H9 (cell line): ENCODE measurements at regions not wholly inside any gene's neighbourhood (a gene's known extent, or its start where the extent isn't known, plus 50 kb on each side); places are given as distances from the start of the nearest gene placed in this dataset.

ENCODE experiments used
- DNase-seq: peaks from one replicate; pipeline ENCODE4 v3.0.0-alpha.2; 2017
- H2AFZ ChIP-seq: one replicate; pipeline ENCODE4 v1.6.1; 2013; ENCODE audit warnings: mild to moderate bottlenecking, low read length, control low read depth, moderate library complexity
- H2AK5ac ChIP-seq: 2 replicates; pipeline ENCODE4 v1.6.1; 2013; ENCODE audit warnings: low read length, control low read depth, mixed read lengths; ENCODE audit not compliant: insufficient read length
- H2BK120ac ChIP-seq: one replicate; pipeline ENCODE4 v1.6.1; 2013; ENCODE audit warnings: low read depth, mild to moderate bottlenecking, low read length, control low read depth, inconsistent platforms; ENCODE audit not compliant: poor library complexity, severe bottlenecking
- H2BK12ac ChIP-seq: 2 replicates; pipeline ENCODE4 v1.6.1; 2013; ENCODE audit warnings: low read length, control low read depth, mixed read lengths, low read depth; ENCODE audit not compliant: insufficient read length
- H2BK15ac ChIP-seq: 2 replicates; pipeline ENCODE4 v1.6.1; 2013; ENCODE audit warnings: low read depth, low read length, control low read depth
- H2BK20ac ChIP-seq: one replicate; pipeline ENCODE4 v1.6.1; 2013; ENCODE audit warnings: low read depth, mild to moderate bottlenecking, low read length, control low read depth, inconsistent platforms; ENCODE audit not compliant: poor library complexity, severe bottlenecking
- H2BK5ac ChIP-seq: 2 replicates; pipeline ENCODE4 v1.6.1; 2013; ENCODE audit warnings: low read length, control low read depth, mixed read lengths; ENCODE audit not compliant: insufficient read length
- H3K14ac ChIP-seq: 2 replicates; pipeline ENCODE4 v1.6.1; 2013; ENCODE audit warnings: low read length, control low read depth; ENCODE audit not compliant: insufficient read depth
- H3K18ac ChIP-seq: 2 replicates; pipeline ENCODE4 v1.6.1; 2013; ENCODE audit warnings: low read depth, mild to moderate bottlenecking, mixed read lengths, low read length, control low read depth; ENCODE audit not compliant: insufficient read length
- H3K23ac ChIP-seq: 2 replicates; pipeline ENCODE4 v1.6.1; 2013; ENCODE audit warnings: low read length, control low read depth, mixed read lengths, low read depth; ENCODE audit not compliant: insufficient read length
- H3K23me2 ChIP-seq: 2 replicates; pipeline ENCODE4 v1.6.1; 2013; ENCODE audit warnings: low read depth, mild to moderate bottlenecking, mixed read lengths, low read length, control low read depth; ENCODE audit not compliant: insufficient read length, poor library complexity, severe bottlenecking
- H3K27ac ChIP-seq: 2 replicates; pipeline ENCODE4 v1.5.1; 2013; ENCODE audit warnings: low read length, control low read depth, mixed read lengths, low read depth; ENCODE audit not compliant: insufficient read length
- H3K27me3 ChIP-seq: 2 replicates; pipeline ENCODE4 v1.6.1; 2013; ENCODE audit warnings: low read length, control low read depth, inconsistent platforms; ENCODE audit not compliant: insufficient read depth
- H3K4ac ChIP-seq: 2 replicates; pipeline ENCODE4 v1.6.1; 2013; ENCODE audit warnings: low read depth, mild to moderate bottlenecking, control low read depth, inconsistent platforms, low read length, moderate library complexity
- H3K4me1 ChIP-seq: 2 replicates; pipeline ENCODE4 v1.6.1; 2013; ENCODE audit warnings: low read length, control low read depth, inconsistent platforms; ENCODE audit not compliant: insufficient read depth
- H3K4me2 ChIP-seq: 2 replicates; pipeline ENCODE4 v1.6.1; 2013; ENCODE audit warnings: low read length, control low read depth, mixed read lengths; ENCODE audit not compliant: insufficient read length, insufficient read depth
- H3K56ac ChIP-seq: 2 replicates; pipeline ENCODE4 v1.6.1; 2013; ENCODE audit warnings: low read depth, mild to moderate bottlenecking, mixed read lengths, low read length, control low read depth; ENCODE audit not compliant: insufficient read length
- H3K79me1 ChIP-seq: 2 replicates; pipeline ENCODE4 v1.6.1; 2013; ENCODE audit warnings: low read depth, mild to moderate bottlenecking, moderate library complexity, low read length, control low read depth, inconsistent platforms; ENCODE audit not compliant: insufficient read depth, poor library complexity, severe bottlenecking
- H3K79me2 ChIP-seq: 2 replicates; pipeline ENCODE4 v1.6.1; 2013; ENCODE audit warnings: low read length, control low read depth, inconsistent platforms; ENCODE audit not compliant: insufficient read depth
- H3K9ac ChIP-seq: 2 replicates; pipeline ENCODE4 v1.6.1; 2013; ENCODE audit warnings: low read length, control low read depth, mixed read lengths; ENCODE audit not compliant: insufficient read length; ENCODE audit errors: extremely low read depth
- H3K9me3 ChIP-seq: one replicate; pipeline ENCODE4 v1.6.1; 2013; ENCODE audit warnings: low read depth, low read length, inconsistent platforms; ENCODE audit not compliant: control insufficient read depth
- H3T11ph ChIP-seq: one replicate; pipeline ENCODE4 v1.6.1; 2013; ENCODE audit warnings: mild to moderate bottlenecking, low read length, control low read depth, inconsistent platforms
- H4K20me1 ChIP-seq: one replicate; pipeline ENCODE4 v1.6.1; 2013; ENCODE audit not compliant: control insufficient read depth, insufficient read length, insufficient read depth
- H4K5ac ChIP-seq: 2 replicates; pipeline ENCODE4 v1.6.1; 2013; ENCODE audit warnings: low read depth, mild to moderate bottlenecking, mixed read lengths, low read length, control low read depth; ENCODE audit not compliant: insufficient read length
- H4K8ac ChIP-seq: replicated peaks from 2 replicates; pipeline ENCODE4 v1.6.1; 2013; ENCODE audit warnings: low read length, control low read depth, mixed read lengths, low read depth; ENCODE audit not compliant: insufficient read length
- H4K91ac ChIP-seq: 2 replicates; pipeline ENCODE4 v1.6.1; 2013; ENCODE audit warnings: low read depth, mild to moderate bottlenecking, moderate library complexity, mixed read lengths, low read length, control low read depth; ENCODE audit not compliant: insufficient read length
- H3K27ac Mint-ChIP-seq, 3 experiments: 2 replicates in 2 of 3; 3 replicates in 1 of 3; pipeline ENCODE4 v1.8.0; 2020 to 2021; ENCODE audit warnings: mixed read lengths in 3 of 3, mild to moderate bottlenecking in 1 of 3, moderate library complexity in 1 of 3
- H3K27me3 Mint-ChIP-seq: 2 replicates; pipeline ENCODE4 v1.8.0; 2021; ENCODE audit warnings: low read depth, mild to moderate bottlenecking, moderate library complexity, mixed read lengths
- H3K36me3 Mint-ChIP-seq, 3 experiments: 2 replicates in 2 of 3; 3 replicates in 1 of 3; pipeline ENCODE4 v1.8.0; 2020 to 2021; ENCODE audit warnings: low read depth in 3 of 3, mixed read lengths in 3 of 3; ENCODE audit not compliant: insufficient read depth in 1 of 3
- H3K4me1 Mint-ChIP-seq, 2 experiments: 2 replicates each; pipeline ENCODE4 v1.8.0; 2020; ENCODE audit warnings: mixed read lengths in 2 of 2
- H3K4me3 Mint-ChIP-seq, 2 experiments: 2 replicates in 1 of 2; 3 replicates in 1 of 2; pipeline ENCODE4 v1.8.0; 2020 to 2021; ENCODE audit warnings: mild to moderate bottlenecking in 2 of 2, mixed read lengths in 2 of 2, moderate library complexity in 1 of 2
- H3K9me3 Mint-ChIP-seq, 2 experiments: 2 replicates in 1 of 2; 3 replicates in 1 of 2; pipeline ENCODE4 v1.8.0; 2020; ENCODE audit warnings: mild to moderate bottlenecking in 2 of 2, mixed read lengths in 2 of 2, moderate library complexity in 1 of 2
- WGBS: extraction: QIAGEN DNeasy Blood & Tissue Kit; methylation state at CpG from one replicate; pipeline ENCODE4 v1.1.7; 2013; ENCODE audit warnings: missing lambda C conversion rate, low lambda C conversion rate, mixed read lengths; ENCODE audit not compliant: insufficient read length; ENCODE audit errors: extremely low coverage; 5-methylcytosine and 5-hydroxymethylcytosine counted together
- TF ChIP-seq, protein P1 (sequence below): fragments of 200-600 bp; sonication (generic); conservative IDR thresholded peaks from 3 replicates; pipeline ENCODE4 v1.8.0; 2021; ENCODE audit warnings: antibody characterized with exemption, mild to moderate bottlenecking

DNA sequence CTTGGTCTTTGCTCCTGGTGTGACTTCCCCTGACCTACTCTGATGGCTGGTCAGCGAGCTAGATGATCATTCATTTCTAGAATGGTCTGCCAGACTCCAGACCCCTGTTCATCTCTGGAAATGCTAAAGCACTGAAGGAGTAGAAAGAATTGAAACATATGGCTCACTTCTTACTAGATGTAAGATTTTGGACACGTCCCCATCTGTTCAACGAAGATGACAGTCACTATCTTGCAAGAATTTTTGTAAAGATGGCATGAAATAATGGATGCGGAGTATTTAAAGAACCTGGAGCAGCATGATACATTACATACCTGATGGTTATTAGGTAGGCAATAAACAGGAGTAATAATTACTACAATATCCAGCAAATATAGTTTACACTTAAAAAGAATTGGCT lies 252.7 kb upstream of the SDK2 start:
- Histone ChIP-seq H3K9me3 (no peaks in the 10 kb centered on the region), H4K20me1 (no peaks in the 10 kb centered on the region), H3K18ac (no peak overlapping the region), H4K91ac (no peak overlapping the region), H4K8ac (no peak overlapping the region), H3K9ac (no peak overlapping the region), H2BK20ac (no peak overlapping the region), H2BK120ac (no peak overlapping the region), H3K79me1 (no peaks in the 10 kb centered on the region), H2BK15ac (no peak overlapping the region), H3K4me2 (no peak overlapping the region), H2AK5ac (no peak overlapping the region), H3K27me3 (peaks cover 24% of the 10 kb centered on the region), H3K4me1 (no peaks in the 10 kb centered on the region), H3K27ac (no peak overlapping the region), H3K56ac (no peak overlapping the region), H3K23me2 (peaks cover 3% of the 10 kb centered on the region), H3K23ac (no peak overlapping the region), H2BK12ac (no peak overlapping the region), H4K5ac (no peak overlapping the region), H3K14ac (no peak overlapping the region), H3K79me2 (no peaks in the 10 kb centered on the region), H3K4ac (no peak overlapping the region), H2AFZ (no peak overlapping the region), H2BK5ac (no peak overlapping the region), H3T11ph (no peak overlapping the region)
- Mint-ChIP-seq H3K4me3 (no peak overlapping the region), H3K27ac (no peak overlapping the region), H3K9me3 (peaks cover 0 to 2% of the 10 kb centered on the region in 2 experiments; a peak in 4 of 5 replicates), H3K36me3 (no peaks in the 10 kb centered on the region; a peak in 1 of 7 replicates), H3K27me3 (peaks cover 98% of the 10 kb centered on the region), H3K4me1 (peaks cover 8% of the 10 kb centered on the region in 2 experiments)
- no CpG with 5 or more reads among the region's 4 CpGs for WGBS
- TF ChIP-seq, protein P1, sequence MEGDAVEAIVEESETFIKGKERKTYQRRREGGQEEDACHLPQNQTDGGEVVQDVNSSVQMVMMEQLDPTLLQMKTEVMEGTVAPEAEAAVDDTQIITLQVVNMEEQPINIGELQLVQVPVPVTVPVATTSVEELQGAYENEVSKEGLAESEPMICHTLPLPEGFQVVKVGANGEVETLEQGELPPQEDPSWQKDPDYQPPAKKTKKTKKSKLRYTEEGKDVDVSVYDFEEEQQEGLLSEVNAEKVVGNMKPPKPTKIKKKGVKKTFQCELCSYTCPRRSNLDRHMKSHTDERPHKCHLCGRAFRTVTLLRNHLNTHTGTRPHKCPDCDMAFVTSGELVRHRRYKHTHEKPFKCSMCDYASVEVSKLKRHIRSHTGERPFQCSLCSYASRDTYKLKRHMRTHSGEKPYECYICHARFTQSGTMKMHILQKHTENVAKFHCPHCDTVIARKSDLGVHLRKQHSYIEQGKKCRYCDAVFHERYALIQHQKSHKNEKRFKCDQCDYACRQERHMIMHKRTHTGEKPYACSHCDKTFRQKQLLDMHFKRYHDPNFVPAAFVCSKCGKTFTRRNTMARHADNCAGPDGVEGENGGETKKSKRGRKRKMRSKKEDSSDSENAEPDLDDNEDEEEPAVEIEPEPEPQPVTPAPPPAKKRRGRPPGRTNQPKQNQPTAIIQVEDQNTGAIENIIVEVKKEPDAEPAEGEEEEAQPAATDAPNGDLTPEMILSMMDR, result no peak
- no peak for DNase-seq
